ENCODE measurements at regions not wholly inside any gene's neighbourhood (a gene's known extent, or its start where the extent isn't known, plus 50 kb on each side); places are given as distances from the start of the nearest gene placed in this dataset.

DNA sequence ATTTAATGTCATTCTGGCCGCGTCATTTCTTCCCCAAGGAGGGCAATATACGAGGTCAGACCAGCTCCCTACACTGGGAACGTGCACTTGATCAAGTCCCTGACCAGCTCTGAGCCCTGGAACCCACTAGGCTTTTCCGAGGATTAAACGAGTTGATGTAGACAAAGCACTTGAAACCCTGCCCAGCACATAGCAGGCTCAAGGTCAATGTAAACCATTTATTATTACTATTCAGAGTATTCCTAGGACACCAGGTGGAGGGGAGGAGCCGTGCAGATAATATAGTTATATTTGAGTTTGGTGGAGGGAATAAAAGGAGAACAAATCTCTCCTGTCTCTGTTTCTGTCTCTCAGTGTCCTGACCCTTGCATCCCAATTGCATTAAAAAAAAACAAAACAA lies 174.1 kb upstream of the IGSF21 start:
- no peak for DNase-seq

DNA sequence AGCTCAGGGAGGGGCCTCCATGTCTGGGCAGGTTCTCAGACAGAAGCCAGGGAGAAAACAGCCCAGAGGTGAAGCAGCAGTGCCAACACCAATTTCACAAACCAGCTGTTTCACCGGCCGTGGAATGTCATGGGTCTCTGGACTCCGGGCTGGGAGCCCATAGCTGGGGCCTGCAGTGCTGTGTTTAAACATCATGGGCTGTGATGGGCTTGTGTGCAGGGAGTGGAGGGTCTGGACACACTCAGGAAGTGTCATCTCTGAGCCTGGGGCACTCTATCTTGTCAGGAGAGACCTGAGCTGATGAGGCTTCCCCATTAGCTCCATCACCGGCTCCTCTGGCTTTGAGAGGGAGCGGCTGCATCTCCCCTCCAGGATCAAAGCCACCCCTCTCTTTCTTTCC lies 173.6 kb upstream of the IGSF21 start:
- DNase-seq, result no peak

DNA sequence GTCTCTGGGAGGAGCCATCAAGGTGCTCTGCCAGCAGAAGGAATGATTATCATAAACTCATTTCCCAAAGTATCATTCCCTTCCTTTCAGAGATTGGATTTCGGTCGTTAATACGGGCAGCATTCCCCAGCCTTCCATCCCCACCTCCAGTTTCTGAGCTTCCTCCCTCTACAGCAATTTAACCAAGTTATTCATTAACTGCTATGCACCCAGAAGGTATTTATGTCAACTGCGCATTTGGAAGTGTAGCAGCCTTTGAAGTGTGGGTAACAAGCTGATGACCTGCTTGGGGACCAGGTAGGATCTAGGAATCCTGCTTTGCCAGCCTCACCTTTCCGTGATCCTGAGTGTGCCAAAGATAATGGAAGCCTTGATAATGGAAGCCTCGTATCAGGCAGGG lies 172.4 kb upstream of the IGSF21 start:
- no peak for DNase-seq

DNA sequence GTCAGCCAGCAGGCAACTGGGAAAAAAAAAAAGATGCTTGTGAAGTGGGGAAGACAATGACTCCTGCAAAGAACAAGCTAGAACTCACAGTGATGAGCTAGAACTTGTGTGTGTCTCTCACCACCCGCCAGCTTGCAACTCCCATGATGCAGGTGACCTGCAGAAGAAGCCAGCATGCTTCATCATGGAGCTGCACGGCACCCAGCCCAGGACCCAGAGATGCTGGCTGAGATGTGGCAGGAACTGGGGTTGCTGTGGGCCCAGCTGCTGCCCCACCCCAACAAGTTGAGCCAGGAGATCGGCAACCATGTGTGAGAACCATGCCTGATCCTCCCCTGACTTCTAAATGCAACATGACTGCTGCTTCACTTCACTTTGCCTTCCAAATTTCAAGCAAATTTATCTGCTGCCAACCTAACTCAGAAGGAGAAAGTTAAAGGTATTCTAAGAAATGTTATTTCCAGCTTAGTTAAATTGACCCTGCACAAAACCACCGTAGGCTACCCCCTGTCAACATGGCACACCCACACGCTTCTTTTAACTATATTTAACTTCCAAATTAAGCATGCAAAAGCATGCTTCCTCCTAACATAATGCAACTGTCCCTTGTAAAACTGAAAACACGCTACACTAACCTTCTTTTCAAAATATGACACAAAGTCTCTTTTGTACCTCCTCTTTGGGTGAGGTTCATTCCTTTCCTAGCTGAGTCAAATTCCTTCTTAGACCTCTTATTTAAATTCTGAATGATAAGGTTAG lies 166.0 kb upstream of the IGSF21 start:
- no peak for DNase-seq

DNA sequence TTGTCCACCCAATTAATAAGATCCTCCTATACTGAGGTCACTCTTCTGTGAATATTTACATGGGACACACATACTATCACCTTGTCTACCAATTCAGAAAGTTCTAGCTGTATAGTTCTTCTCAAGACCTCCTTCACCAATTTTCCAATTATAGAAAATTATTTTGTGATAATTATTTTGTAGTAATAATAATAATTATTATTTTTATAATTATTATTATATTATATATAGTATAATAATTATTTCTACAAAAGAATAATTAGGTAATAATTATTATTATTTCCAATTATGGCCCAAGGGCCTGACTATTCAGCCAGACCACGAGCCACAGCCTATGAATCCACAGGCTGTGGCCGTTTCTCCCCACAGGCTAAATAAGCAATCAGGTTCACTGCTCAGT lies 164.1 kb upstream of the IGSF21 start:
- no peak for DNase-seq

DNA sequence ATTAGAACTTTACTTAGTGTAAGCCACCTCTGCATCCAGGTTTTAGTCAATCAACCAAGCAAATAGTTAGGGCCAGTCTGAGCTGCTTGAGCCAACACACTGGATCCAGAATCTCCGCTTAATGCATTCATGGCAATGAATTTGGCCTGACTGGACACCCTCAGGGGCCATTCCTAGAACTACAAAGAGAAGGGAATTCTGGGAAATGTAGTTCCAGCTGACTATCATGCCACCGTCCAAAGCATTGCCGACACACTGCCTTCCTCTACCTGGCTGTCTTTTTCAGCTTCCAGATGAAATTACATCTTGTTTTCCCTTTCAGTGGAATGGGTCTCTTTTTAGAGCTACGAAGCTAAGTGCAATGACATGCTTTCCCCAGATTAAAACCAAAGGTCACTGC lies 163.0 kb upstream of the IGSF21 start:
- DNase-seq, result no peak

DNA sequence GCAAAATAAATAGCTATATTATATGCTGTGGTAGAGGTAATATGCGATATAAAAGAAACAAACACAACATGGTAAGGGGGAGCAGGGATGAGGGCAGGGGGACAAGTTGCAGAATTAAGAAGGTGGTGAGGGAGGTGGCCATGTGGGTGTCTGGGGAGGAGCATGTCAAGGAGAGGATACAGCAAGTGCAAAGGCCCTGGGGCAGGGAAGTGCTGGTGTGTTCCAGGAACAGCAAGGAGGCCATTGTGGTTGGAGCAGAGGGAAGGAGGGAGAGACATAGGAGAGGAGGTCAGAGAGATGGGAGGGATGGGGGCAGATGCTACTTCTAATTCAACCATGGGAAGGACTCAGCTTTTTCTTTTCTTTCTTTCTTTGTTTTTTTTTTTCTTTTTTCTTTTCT lies 161.2 kb upstream of the IGSF21 start:
- DNase-seq, result no peak

DNA sequence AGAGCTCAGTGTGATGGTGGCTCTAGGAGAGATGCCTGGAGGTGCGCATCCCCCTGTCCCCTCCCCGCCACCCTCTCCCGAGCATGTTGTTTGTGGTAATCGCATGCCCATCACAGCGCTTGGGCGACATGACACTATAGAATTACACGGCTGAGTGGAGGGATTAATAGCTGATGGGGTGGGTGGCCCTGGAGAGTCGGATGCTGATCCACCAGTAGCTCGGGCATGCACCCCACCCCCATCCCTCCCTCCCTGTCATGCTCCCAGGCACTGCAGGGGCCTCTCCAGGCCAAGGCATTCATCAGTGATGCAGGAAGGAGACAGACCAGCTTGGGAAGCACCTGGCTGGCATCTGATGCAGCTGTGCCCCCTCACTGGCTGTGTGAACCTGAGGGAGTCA lies 159.0 kb upstream of the IGSF21 start:
- no peak for DNase-seq

DNA sequence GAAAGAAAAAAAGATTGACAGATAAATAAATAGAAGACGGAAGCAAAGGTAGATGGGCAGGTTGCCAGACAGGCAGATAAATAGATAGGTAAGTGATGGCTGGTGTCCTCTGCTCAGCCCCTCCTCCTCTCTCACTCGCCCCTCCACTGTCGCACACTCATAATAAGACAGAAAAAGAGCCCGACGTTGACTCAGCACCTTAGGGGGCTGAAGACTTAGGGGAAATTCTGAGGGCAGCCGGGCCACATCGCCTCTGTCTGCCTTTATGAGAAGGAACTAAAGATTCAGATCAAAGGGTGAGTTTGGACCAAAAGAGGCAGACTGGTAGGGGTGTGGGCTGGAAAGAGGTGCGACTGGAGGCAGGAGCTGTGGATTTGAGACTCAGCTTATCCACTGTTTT lies 158.1 kb upstream of the IGSF21 start:
- DNase-seq, result no peak

DNA sequence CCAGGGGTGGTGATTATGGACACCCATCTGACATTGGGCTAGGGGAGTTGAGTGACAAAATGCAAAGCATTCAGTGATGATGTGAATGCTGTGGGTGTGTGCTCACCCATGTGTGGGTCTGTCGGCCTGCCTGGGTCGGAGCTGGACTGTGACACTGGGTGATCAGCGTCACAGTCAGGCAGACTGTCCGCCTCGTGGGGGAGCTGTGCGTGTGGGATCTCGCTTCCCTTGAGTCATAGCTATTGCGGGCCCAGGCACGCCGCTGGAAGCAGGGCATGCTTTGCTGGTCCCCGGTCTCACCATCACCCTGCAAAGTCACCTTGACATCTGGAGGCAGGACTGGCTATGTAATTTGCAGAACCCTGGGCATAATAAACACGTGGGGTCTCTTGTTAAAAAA lies 156.9 kb upstream of the IGSF21 start:
- no peak for DNase-seq

DNA sequence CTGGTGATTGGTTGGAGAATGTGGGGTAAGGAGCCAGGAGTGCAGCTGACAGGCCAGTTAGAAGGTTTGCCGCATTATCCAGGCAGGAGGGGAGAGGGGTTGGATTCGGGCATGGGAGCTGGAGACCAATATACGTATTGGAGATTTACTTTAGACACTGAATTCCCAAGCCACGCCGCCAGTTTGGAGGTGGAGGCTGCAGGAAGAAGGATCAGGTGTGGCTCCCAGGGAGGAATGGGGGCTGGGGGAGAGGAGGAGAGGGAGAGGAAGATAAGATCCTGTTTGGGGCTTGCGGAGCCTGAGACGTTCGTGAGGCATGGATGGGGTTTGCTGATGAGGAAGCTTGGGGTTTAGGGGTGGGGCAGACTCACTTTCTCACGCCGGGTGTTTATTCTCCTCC lies 155.1 kb upstream of the IGSF21 start:
- no peak for DNase-seq

DNA sequence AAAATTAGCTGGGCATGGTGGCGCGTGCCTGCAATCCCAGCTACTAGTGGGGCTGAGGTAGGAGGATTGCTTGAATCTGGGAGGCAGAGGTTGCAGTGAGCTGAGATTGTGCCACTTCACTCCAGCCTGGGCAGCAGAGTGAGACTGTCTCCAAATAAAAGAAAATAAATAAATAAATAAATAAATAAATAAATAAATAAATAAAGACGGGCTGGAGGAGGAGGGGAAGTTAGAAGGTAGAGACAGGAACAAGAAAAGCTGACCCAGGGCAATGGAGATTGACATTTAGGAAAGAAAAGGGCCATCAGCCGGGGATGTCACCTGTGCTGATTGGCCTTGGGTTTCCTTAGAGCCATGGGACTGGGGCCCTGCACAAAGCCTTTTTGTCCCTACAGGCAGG lies 153.7 kb upstream of the IGSF21 start:
- no peak for DNase-seq

DNA sequence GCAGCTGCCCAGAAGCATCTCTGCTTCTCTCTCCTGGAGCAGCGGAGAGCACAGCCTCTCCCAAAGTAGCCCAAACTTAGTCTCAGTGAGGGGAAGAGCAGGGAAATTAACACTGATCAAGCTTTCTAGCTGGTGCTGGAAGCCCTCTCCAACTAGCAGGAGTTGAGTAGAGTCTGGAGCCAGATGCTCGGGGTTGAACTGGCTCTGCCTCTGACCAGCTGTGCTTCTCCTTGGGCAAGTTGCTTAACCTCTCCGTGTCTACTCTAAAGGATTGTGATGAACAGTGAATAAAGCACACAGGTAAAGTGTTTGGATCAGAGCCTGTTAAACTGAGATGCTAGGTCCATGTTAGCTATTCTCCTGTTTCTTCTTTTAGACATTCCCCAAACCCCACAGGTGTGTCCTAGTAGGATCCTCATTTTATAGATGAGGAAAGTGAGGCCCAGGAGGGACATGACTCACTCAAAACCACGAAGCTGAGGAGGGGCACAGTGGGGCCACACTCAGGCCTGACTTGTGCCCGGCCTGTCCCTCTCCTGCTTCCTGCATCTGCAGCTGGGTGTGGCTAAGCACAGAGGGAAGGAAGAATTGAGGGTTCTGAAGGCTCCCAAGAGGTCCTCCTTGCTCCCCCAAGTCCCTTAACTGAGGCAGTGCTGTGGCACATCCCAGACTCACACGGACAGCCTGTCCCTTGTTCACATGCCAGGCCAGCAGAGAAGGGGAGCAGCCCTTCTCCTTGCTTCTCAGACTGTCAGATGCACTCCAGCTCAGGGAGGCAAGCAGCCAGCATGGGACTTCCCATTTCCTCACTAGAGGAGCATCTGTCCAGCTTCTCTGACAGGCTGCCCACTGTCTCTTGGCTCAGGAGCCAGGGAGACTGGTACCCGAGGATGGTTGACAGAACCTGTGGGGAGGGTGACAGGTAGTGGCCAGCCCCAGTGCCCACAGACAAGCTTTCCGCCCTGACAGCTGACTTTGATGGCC lies 152.0 kb upstream of the IGSF21 start:
- DNase-seq, result no peak

DNA sequence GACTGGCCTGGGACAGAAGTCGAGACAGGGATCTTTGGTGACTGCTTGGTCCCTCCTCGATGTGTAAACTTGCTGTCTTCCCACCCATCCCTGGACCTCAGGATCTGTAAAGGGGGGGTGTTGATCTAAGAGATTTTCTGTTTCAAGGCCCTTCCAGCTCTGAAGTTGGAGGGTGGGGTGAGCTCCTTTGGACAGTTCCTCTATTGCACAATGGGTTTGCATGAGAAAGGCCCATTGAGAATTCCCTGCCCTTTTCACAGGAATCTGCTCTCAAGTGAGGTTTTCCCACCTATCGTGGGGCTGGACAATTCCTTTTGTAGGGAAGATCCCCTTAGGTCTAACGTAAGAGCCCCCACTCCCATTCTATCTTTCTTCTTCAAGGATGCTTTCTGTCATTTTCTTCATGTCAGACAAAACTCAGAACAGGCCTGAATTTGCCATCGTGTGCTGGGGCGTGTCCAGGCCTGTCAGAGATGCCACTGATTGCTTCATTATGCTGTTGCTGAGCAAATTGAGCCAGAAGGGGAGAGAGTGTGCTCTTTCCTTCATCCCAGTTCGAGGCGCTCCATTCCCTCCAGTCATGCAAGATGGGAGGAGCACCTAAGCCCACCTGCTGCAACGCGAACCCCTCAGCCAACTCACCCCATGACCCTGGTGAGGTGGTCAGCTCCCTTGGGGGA lies 149.9 kb upstream of the IGSF21 start:
- DNase-seq, result no peak

DNA sequence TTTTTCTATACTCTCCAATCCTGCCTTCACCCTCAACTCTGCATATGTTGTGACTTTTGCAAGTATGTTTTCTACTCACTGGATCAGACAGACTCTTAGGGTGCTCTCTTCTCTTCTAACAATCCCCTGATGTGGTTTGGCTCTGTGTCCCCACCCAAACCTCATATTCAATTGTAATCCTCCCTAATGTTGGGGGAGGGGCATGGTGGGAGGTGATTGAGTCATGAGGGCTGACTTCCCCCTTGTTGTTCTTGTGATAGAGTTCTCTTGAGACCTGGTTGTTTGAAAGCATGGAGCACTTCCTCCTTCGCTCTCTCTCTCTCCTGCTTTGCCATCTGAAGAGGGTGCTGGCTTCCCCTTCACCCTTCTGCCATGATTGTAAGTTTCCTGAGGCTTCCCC lies 148.9 kb upstream of the IGSF21 start:
- DNase-seq, result no peak

DNA sequence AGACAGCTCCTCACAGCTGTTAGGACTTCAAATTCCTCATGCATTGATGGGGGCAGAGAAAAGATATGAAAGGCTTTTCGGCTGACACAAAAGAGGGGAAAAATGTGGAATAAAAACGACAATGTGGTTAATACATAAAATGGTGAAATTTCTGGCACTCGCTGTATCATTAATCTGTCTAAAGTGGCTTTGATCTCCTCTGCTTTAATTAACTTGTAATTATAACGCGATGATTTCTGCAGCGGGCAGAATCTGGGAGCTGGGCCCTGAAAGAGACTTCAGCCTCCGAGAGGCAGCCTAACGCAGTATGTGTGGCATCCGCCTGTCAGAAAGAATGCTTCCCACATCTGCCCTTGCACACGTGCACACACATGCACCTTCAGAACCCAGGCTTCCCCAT lies 144.1 kb upstream of the IGSF21 start:
- DNase-seq, result no peak

DNA sequence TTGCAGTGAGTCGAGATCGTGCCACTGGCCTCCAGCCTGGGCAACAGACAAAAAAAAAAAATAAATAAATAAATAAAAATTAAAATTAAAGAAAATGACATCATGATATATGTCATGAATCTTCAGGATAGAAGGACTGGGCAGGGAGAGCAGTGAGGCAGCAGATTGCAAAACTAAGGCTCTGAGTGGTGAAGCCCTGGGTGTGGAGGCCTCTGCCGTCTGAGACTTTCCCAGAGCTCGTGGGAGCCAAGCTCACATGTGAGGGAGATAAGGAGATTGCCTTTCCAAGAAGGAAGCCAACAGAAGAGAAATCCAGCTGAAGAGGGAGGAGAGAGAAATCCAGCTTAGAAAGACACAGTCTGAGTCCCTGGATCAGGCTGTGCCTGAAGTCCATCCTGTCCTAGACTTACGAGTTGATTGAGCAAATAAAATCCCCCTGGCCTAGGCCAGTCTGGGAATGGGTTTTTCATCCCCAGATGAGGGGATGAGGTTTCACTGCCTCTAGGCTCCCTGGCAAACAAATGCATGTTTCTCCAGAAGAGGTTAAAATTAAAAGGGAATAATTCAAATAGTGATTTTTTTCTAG lies 142.0 kb upstream of the IGSF21 start:
- DNase-seq, result no peak

DNA sequence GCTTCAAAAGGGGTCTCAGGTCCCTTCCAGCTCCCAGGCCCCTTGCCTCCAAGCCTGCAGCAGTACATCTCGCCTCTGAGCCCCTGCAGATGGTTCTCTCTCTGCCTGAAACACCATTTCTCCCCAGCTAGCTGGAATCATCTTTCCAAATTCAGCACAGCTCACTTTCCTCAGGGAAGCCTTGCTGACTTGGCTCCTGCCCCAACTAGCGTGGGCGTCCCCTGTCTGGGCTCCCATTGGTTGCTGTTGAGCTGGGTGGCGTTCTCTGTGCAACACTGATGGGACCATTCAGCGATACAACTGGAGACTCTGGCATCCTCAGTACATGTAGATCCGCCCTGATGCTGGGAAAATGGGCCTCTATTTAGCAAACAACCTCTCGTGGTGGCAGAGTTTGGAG lies 141.3 kb upstream of the IGSF21 start:
- no peak for DNase-seq

DNA sequence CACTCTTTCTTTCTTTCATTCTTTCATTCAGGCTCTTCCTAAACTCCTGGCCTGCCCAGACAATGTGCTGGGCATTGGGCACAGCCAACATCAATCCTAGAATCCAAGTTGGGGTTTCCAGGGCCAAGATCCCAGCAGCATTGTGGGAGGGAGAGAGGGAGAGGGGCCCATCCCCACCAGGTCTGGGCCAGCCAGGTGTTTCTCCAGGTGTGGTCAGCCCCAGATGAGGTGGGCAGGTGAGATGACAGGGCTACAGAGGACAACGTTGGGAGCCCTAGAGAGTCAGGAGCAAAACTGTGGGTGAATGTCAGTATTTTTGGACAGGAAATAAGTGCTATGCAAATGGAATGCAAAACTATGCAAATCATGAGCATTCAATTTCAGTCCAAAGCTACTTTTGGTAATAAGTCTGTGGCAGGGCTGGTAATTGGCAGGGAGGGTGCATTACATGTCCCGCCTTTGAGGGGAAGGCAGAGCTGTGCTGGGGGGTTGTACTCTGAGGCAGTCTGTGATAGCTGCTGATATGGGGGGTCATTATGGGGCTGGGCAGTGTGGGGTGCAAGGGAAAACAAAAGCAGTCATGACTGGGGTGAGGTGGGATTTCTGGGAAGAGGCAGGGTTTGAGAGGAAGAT lies 139.9 kb upstream of the IGSF21 start:
- DNase-seq, result no peak

DNA sequence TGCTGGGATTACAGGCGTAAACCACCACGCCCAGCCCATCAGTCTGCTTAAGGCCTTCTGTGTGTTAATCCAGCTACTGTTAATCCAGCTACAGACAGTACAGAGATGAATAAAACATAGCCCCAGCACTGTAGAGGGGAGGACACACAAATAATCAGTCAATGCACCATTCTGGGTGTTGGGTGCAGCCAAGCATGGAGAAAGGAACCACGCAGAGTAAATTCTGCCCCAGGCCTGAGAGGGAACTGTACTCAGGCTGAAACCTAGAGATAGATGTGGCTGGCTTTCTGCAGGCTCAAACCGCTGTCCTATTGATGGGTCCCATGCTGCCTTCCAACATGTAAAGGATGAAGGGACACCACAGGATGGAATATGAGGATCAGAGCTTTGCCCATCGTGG lies 136.8 kb upstream of the IGSF21 start:
- no peak for DNase-seq

DNA sequence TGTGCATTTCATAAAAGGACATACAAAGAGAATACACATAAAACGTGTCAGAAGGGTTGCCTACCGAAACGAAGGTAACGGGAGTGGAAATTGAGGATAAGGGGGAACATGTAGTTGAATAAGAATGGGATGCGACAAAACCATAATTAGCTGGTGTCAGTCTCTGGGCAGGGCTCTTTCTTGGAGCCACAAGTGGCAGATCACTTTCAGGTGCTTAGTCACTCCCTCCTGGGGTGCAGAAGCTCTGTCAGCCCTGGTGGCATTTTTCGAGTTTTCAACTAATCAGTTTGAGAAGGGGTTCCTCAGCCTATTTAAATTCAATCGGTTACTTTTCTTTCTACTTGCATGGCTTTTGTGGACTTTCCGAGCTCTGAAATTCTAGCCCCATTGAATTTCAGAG lies 133.9 kb upstream of the IGSF21 start:
- DNase-seq, result no peak

DNA sequence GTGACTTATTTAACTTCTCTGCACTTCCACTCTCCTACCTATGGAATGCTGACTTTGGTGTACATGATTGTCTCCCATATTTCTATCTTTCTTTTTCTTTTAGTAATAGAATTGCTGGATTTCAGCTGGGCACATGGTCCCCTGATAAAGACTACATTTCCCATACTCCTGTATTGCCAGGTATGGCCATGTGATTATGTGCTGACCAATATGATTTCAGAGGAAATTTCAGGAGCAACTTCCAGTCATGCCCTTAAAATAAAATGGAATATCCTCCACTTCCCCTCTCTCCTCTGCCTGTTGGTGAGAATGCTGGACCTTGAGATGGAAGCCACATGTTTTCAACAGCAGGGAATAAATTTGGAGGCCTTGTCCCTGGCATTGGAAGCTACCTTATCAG lies 130.7 kb upstream of the IGSF21 start:
- no peak for DNase-seq

DNA sequence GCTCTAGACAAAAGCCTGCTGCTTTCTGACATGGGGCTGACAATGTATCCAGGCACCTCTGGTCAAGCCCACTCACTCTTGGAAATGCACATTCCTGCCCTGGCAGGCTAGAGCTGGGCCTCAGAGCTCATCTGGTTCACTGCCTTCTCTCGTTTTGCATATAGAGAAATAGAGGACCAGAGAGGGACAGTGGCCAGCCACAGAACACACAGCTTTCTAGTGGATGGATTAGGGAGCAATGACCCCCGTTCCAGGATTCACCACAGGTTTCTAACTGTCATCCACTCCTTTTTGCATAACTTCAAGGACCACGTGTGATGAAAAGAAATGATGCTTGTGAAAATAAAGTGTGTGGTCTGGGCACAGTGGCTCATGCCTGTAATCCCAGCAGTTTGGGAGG lies 129.6 kb upstream of the IGSF21 start:
- no peak for DNase-seq
